SK-N-SH (cell line): ENCODE measurements at regions not wholly inside any gene's neighbourhood (a gene's known extent, or its start where the extent isn't known, plus 50 kb on each side); places are given as distances from the start of the nearest gene placed in this dataset.

Experiments used
- CTCF ChIA-PET: fragments of 300-600, 350-600 bp; formaldehyde crosslinking; extraction: SDS; loops from one replicate; lab custom pipeline; 2021; lab: Yijun Ruan, JAX
- POLR2A ChIA-PET: fragments of 350-600 bp; sonication (Branson Sonifier 250); formaldehyde crosslinking; extraction: SDS; loops from one replicate; lab custom pipeline; 2020; ENCODE audit warnings: antibody characterized with exemption, inconsistent platforms; lab: Yijun Ruan, JAX
- DNase-seq: peaks from one replicate; pipeline ENCODE4 v3.0.0; 2012
- H2AFZ ChIP-seq: fragments of 200-600 bp; sonication (generic); 2 replicates; pipeline ENCODE4 v1.8.1; 2016; ENCODE audit warnings: antibody characterized with exemption, mild to moderate bottlenecking, low read depth
- H3F3A ChIP-seq: fragments of 200-600 bp; sonication (generic); replicated peaks from 2 replicates; pipeline ENCODE3; 2016; ENCODE audit warnings: antibody characterized with exemption, mild to moderate bottlenecking; ENCODE audit not compliant: insufficient read depth
- H3K27ac ChIP-seq, 2 experiments: fragments of 200-500 bp in 1 of 2; fragments of 200-600 bp in 1 of 2; sonication (Bioruptor generic) in 1 of 2; sonication (generic), shearing (Covaris generic) in 1 of 2; 2 replicates each; pipeline versions ENCODE4 v1.5.1 to v1.6.1; 2014 to 2016; ENCODE audit warnings: low read depth in 2 of 2, inconsistent platforms in 1 of 2, low read length in 1 of 2, mild to moderate bottlenecking in 1 of 2, mixed read lengths in 1 of 2
- H3K27me3 ChIP-seq: fragments of 200-600 bp; sonication (generic), shearing (Covaris generic); 2 replicates; pipeline ENCODE4 v1.6.1; 2016; ENCODE audit warnings: mixed run types; ENCODE audit not compliant: insufficient read depth
- H3K36me3 ChIP-seq, 2 experiments: fragments of 200-500 bp in 1 of 2; fragments of 200-600 bp in 1 of 2; sonication (Bioruptor generic) in 1 of 2; sonication (generic) in 1 of 2; replicated peaks in 1 of 2; 2 replicates each; pipeline versions ENCODE3 to v1.5.1; 2014 to 2016; ENCODE audit warnings: low read length in 1 of 2, mild to moderate bottlenecking in 1 of 2; ENCODE audit not compliant: insufficient read depth in 2 of 2, control insufficient read depth in 1 of 2
- H3K4me1 ChIP-seq, 2 experiments: fragments of 200-500 bp in 1 of 2; fragments of 200-600 bp in 1 of 2; sonication (Bioruptor generic) in 1 of 2; sonication (generic), shearing (Covaris generic) in 1 of 2; 2 replicates each; pipeline versions ENCODE4 v1.5.1 to v1.6.1; 2014 to 2016; ENCODE audit warnings: low read depth in 1 of 2, low read length in 1 of 2, mixed run types in 1 of 2; ENCODE audit not compliant: insufficient read depth in 2 of 2, control insufficient read depth in 1 of 2
- H3K4me2 ChIP-seq: fragments of 200-600 bp; sonication (generic), shearing (Covaris generic); 2 replicates; pipeline ENCODE4 v1.6.1; 2017; ENCODE audit warnings: mixed run types
- H3K4me3 ChIP-seq, 2 experiments: fragments of 200-500 bp in 1 of 2; fragments of 200-600 bp in 1 of 2; sonication (Bioruptor generic) in 1 of 2; sonication (generic), shearing (Covaris generic) in 1 of 2; 2 replicates each; pipeline versions ENCODE4 v1.5.1 to v1.8.1; 2014 to 2016; ENCODE audit warnings: low read depth in 2 of 2, inconsistent platforms in 1 of 2, low read length in 1 of 2, mild to moderate bottlenecking in 1 of 2, mixed read lengths in 1 of 2, moderate library complexity in 1 of 2
- H3K79me2 ChIP-seq: fragments of 200-600 bp; sonication (generic); 2 replicates; pipeline ENCODE4 v1.8.1; 2017; ENCODE audit warnings: mild to moderate bottlenecking; ENCODE audit not compliant: insufficient read depth
- H3K9ac ChIP-seq: fragments of 200-600 bp; sonication (generic); 2 replicates; pipeline ENCODE4 v1.6.1; 2017; ENCODE audit warnings: mixed run types
- H3K9me2 ChIP-seq: fragments of 200-600 bp; sonication (generic); 2 replicates; pipeline ENCODE4 v1.6.1; 2017; ENCODE audit warnings: mixed run types
- H3K9me3 ChIP-seq: fragments of 200-600 bp; sonication (generic); 2 replicates; pipeline ENCODE4 v1.6.1; 2017; ENCODE audit warnings: mixed run types, mild to moderate bottlenecking, moderate library complexity
- H4K20me1 ChIP-seq: fragments of 200-600 bp; sonication (generic); 2 replicates; pipeline ENCODE4 v1.6.1; 2017; ENCODE audit warnings: mild to moderate bottlenecking, mixed run types; ENCODE audit not compliant: insufficient read depth
- CTCF ChIP-seq: fragments of 200-600 bp; sonication (generic); IDR thresholded peaks from 2 replicates; pipeline ENCODE4 v1.6.1; 2017; ENCODE audit warnings: antibody characterized with exemption, mild to moderate bottlenecking, moderate library complexity
- ELF1 ChIP-seq: IDR thresholded peaks from 2 replicates; pipeline ENCODE4 v1.4.0; 2012
- EP300 ChIP-seq, 2 experiments: IDR thresholded peaks; 2 replicates each; pipeline versions ENCODE4 v1.4.0 to v1.6.1; 2012; ENCODE audit warnings: borderline replicate concordance in 1 of 2, low read depth in 1 of 2, low read length in 1 of 2
- FOSL2 ChIP-seq: IDR thresholded peaks from 2 replicates; pipeline ENCODE4 v1.4.0; 2012; ENCODE audit warnings: low read depth, mild to moderate bottlenecking, moderate library complexity, borderline replicate concordance
- FOXJ3 ChIP-seq: sonication (generic); formaldehyde crosslinking; IDR thresholded peaks from 2 replicates; pipeline ENCODE4 v1.5.1; 2020; ENCODE audit warnings: mild to moderate bottlenecking, missing genetic modification reagents
- FOXM1 ChIP-seq: IDR thresholded peaks from 2 replicates; pipeline ENCODE4 v1.4.0; 2012; ENCODE audit warnings: low read depth, mild to moderate bottlenecking
- IRF3 ChIP-seq: fragments of 150-350 bp; IDR thresholded peaks from 2 replicates; pipeline ENCODE4 v1.6.1; 2016; ENCODE audit warnings: mild to moderate bottlenecking, low read depth, low read length
- MAX ChIP-seq: IDR thresholded peaks from 2 replicates; pipeline ENCODE4 v1.4.0; 2012; ENCODE audit warnings: low read depth
- PBX3 ChIP-seq: IDR thresholded peaks from 2 replicates; pipeline ENCODE4; 2012
- POLR2AphosphoS5 ChIP-seq: IDR thresholded peaks from 2 replicates; pipeline ENCODE4 v1.6.1; 2012; ENCODE audit warnings: low read depth, low read length
- RAD21 ChIP-seq: IDR thresholded peaks from 2 replicates; pipeline ENCODE4 v1.6.1; 2012; ENCODE audit warnings: mild to moderate bottlenecking, low read length
- RCOR1 ChIP-seq: fragments of 150-350 bp; IDR thresholded peaks from 2 replicates; pipeline ENCODE4 v1.6.1; 2017; ENCODE audit warnings: antibody characterized with exemption, low read length
- REST ChIP-seq: IDR thresholded peaks from 2 replicates; pipeline ENCODE4 v1.6.1; 2012; ENCODE audit warnings: mild to moderate bottlenecking, low read depth, low read length, moderate library complexity
- RXRA ChIP-seq: IDR thresholded peaks from 2 replicates; pipeline ENCODE4 v1.4.0; 2012; ENCODE audit warnings: low read depth, mild to moderate bottlenecking, borderline replicate concordance
- SIN3A ChIP-seq: IDR thresholded peaks from 2 replicates; pipeline ENCODE4 v1.6.1; 2012; ENCODE audit warnings: low read depth, mild to moderate bottlenecking, low read length, moderate library complexity, borderline replicate concordance
- TAF1 ChIP-seq: IDR thresholded peaks from 2 replicates; pipeline ENCODE4 v1.6.1; 2012; ENCODE audit warnings: low read depth, mild to moderate bottlenecking, low read length, moderate library complexity, borderline replicate concordance
- USF2 ChIP-seq: fragments of 150-350 bp; IDR thresholded peaks from 2 replicates; pipeline ENCODE4 v1.6.1; 2017; ENCODE audit warnings: antibody characterized with exemption, low read length, low read depth, borderline replicate concordance
- WGBS: methylation state at CpG from one replicate; pipeline ENCODE4 v1.1.6; 2017; ENCODE audit warnings: low lambda C conversion rate; 5-methylcytosine and 5-hydroxymethylcytosine counted together

- H3K4me2 ChIP-seq = peak overlapping the region; percentile 78
- no peak overlapping the region for H3K9ac ChIP-seq
- H3K9me3 ChIP-seq = no peaks in the 10 kb centered on the region
- DNase-seq = no peak
- POLR2A ChIA-PET = interaction anchor here (0.7 kb wide), 1 partner anchor 86 kb away, joined by 6 read pairs; the partner anchor contains the start of gene PIAS1
- CTCF ChIA-PET = interaction anchor here (1.0 to 1.5 kb wide), 3 partner anchors 21 to 105 kb away, joined by 3 to 4 read pairs (median 4); no protein-coding TSS in a partner anchor
- no peaks in the 10 kb centered on the region for H3K9me2 ChIP-seq
- TF ChIP-seq MAX = no peak
- no peak for TF ChIP-seq FOSL2
- no peak for TF ChIP-seq USF2
- TF ChIP-seq FOXJ3 (CRISPR knock-in tag) = no peak
- TF ChIP-seq PBX3 = no peak
- TF ChIP-seq IRF3 = no peak
- TF ChIP-seq SIN3A = no peak
- TF ChIP-seq FOXM1 = no peak
- TF ChIP-seq, all 33 proteins: peak for 0
- no peaks in the 10 kb centered on the region for H3K36me3 ChIP-seq
- peak overlapping the region in 1 of 2 experiments; percentile 71; a peak in 2 of 4 replicates for H3K27ac ChIP-seq
- peaks cover 0 to 13% of the 10 kb centered on the region in 2 experiments; a peak in 1 of 4 replicates for H3K4me1 ChIP-seq
- no peaks in the 10 kb centered on the region; the same call in 1 of the 2 replicates for H3K27me3 ChIP-seq
- no peaks in the 10 kb centered on the region for H3K79me2 ChIP-seq
- WGBS = 61% methylated on average over 6 of the region's 6 CpGs
- H3F3A ChIP-seq = no peaks in the 10 kb centered on the region
- peak overlapping the region; percentile 91; the same call in 1 of the 2 replicates for H2AFZ ChIP-seq
- no peaks in the 10 kb centered on the region for H4K20me1 ChIP-seq
- peak overlapping the region; percentile 55 to 62; a peak in 3 of 4 replicates for H3K4me3 ChIP-seq
Observed at GRCh38 chr15:67968564-67968963, 85.6 kb upstream of the PIAS1 start.

- H3F3A ChIP-seq = no peaks in the 10 kb centered on the region
- H3K4me2 ChIP-seq = no peak overlapping the region
- WGBS = 64% methylated on average over 3 of the region's 3 CpGs
- H3K27me3 ChIP-seq = no peaks in the 10 kb centered on the region; the same call in 1 of the 2 replicates
- CTCF ChIA-PET = interaction anchor here (1.0 to 1.5 kb wide), 3 partner anchors 21 to 106 kb away, joined by 3 to 4 read pairs (median 4); no protein-coding TSS in a partner anchor
- H3K36me3 ChIP-seq = no peaks in the 10 kb centered on the region
- H3K9ac ChIP-seq = no peak overlapping the region
- H2AFZ ChIP-seq = 0 out of 2 replicates have a peak overlapping the region, but pooled peaks have one; percentile 91
- no peaks in the 10 kb centered on the region for H3K9me2 ChIP-seq
- POLR2A ChIA-PET = no interaction called here
- DNase-seq = no peak
- H3K4me1 ChIP-seq = peaks cover 0 to 13% of the 10 kb centered on the region in 2 experiments; a peak in 1 of 4 replicates
- H3K4me3 ChIP-seq = no peak overlapping the region
- H3K79me2 ChIP-seq = no peaks in the 10 kb centered on the region
- no peaks in the 10 kb centered on the region for H3K9me3 ChIP-seq
- no peaks in the 10 kb centered on the region for H4K20me1 ChIP-seq
- no peak overlapping the region for H3K27ac ChIP-seq
- TF ChIP-seq RAD21 (no peak), MAX (no peak), REST (no peak), CTCF (no peak), EP300 (IDR thresholded peaks at IDR 0.05; ENCODE audit: borderline replicate concordance in 1 of 2, low read depth in 1 of 2, low read length in 1 of 2) (no peak), FOXJ3 (CRISPR knock-in tag) (no peak), RCOR1 (no peak), POLR2AphosphoS5 (no peak), SIN3A (no peak), TAF1 (no peak), ELF1 (no peak), RXRA (no peak)
Observed at GRCh38 chr15:67968966-67969365, 85.1 kb upstream of the PIAS1 start.
